A549 (cell line): ENCODE measurements at regions not wholly inside any gene's neighbourhood (a gene's known extent, or its start where the extent isn't known, plus 50 kb on each side); places are given as distances from the start of the nearest gene placed in this dataset.

Experiments
- ATAC-seq, 2 experiments: fragments of 200-7000 bp in 1 of 2; fragments of >200 bp in 1 of 2; cut with Nextera tagmentation in 1 of 2; cut with Tn5 transposase in 1 of 2; 3 replicates each; pipeline versions ENCODE4 v1.8.0 to v1.9.1; 2018 to 2020; ENCODE audit warnings: mild to moderate bottlenecking in 1 of 2, moderate library complexity in 1 of 2
- CTCF ChIA-PET: fragments of 300-600 bp; sonication (Branson Sonifier 250); formaldehyde crosslinking; extraction: SDS; loops from one replicate; lab custom pipeline; 2021; ENCODE audit warnings: antibody characterized with exemption, inconsistent platforms; lab: Yijun Ruan, JAX
- POLR2A ChIA-PET: fragments of 350-600 bp; formaldehyde crosslinking; extraction: SDS; loops from one replicate; lab custom pipeline; 2021; ENCODE audit warnings: antibody characterized with exemption, inconsistent platforms; lab: Yijun Ruan, JAX
- DNase-seq, 2 experiments: peaks; one replicate each; pipeline versions ENCODE4 v3.0.0 to v3.0.0-alpha.2; 2011 to 2016; ENCODE audit warnings: low read depth in 1 of 2, low spot score in 1 of 2
- FAIRE-seq: peaks from 2 replicates; lab custom pipeline; 2011; peaks lifted over from hg19 to GRCh38; lab: Jason Lieb, UNC
- H3K27ac ChIP-seq, 2 experiments: fragments of >200 bp; sonication (Bioruptor Twin); formaldehyde crosslinking; 3 replicates each; pipeline ENCODE4 v1.5.1; 2016 to 2017
- H3K4me1 ChIP-seq: fragments of >200 bp; sonication (Bioruptor Twin); formaldehyde crosslinking; 3 replicates; pipeline ENCODE4 v1.6.1; 2016
- H3K4me2 ChIP-seq: fragments of >200 bp; sonication (Bioruptor Twin); formaldehyde crosslinking; 3 replicates; pipeline ENCODE4 v1.6.1; 2016
- H3K4me3 ChIP-seq: fragments of >200 bp; sonication (Bioruptor Twin); formaldehyde crosslinking; 3 replicates; pipeline ENCODE4 v1.5.1; 2016
- H3K9me3 ChIP-seq: fragments of >200 bp; sonication (Bioruptor Twin); formaldehyde crosslinking; 3 replicates; pipeline ENCODE4 v1.6.1; 2016
- BCL3 ChIP-seq: fragments of >200 bp; sonication (Bioruptor Twin); formaldehyde crosslinking; IDR thresholded peaks from 3 replicates; pipeline ENCODE4 v1.6.1; 2016
- BHLHE40 ChIP-seq: IDR thresholded peaks from 2 replicates; pipeline ENCODE4 v1.6.1; 2012; ENCODE audit warnings: low read depth, low read length, inconsistent platforms
- CBX2 ChIP-seq: fragments of 200-600 bp; sonication (generic); IDR thresholded peaks from 2 replicates; pipeline ENCODE4 v1.6.1; 2016; ENCODE audit warnings: low read depth, mild to moderate bottlenecking, borderline replicate concordance
- CTCF ChIP-seq: fragments of >200 bp; sonication (Bioruptor Twin); formaldehyde crosslinking; IDR thresholded peaks from 3 replicates; pipeline ENCODE4 v1.5.1; 2016
- FOSB ChIP-seq: fragments of 250-450 bp; sonication (Bioruptor Pico); IDR thresholded peaks from 2 replicates; pipeline ENCODE4 v1.5.0; 2020; ENCODE audit warnings: mild to moderate bottlenecking, moderate library complexity
- HES2 ChIP-seq: fragments of >200 bp; sonication (Bioruptor Twin); formaldehyde crosslinking; IDR thresholded peaks from 2 replicates; pipeline ENCODE4 v1.6.1; 2016
- HEYL ChIP-seq: fragments of 250-450 bp; sonication (Bioruptor Pico); IDR thresholded peaks from 2 replicates; pipeline ENCODE4 v1.8.0; 2021; ENCODE audit warnings: mild to moderate bottlenecking, moderate library complexity
- HOXB5 ChIP-seq: fragments of 250-450 bp; sonication (Bioruptor Pico); IDR thresholded peaks from 2 replicates; pipeline ENCODE4 v1.5.0; 2020; ENCODE audit warnings: mild to moderate bottlenecking, moderate library complexity
- KDM1A ChIP-seq: fragments of 200-600 bp; sonication (generic); IDR thresholded peaks from 2 replicates; pipeline ENCODE4 v1.6.1; 2016; ENCODE audit warnings: low read depth, mild to moderate bottlenecking
- NPAS2 ChIP-seq: fragments of 250-450 bp; sonication (Bioruptor Pico); IDR thresholded peaks from 2 replicates; pipeline ENCODE4 v1.8.0; 2022; ENCODE audit warnings: mild to moderate bottlenecking, moderate library complexity, borderline replicate concordance
- PHF8 ChIP-seq: fragments of 200-600 bp; sonication (generic); IDR thresholded peaks from 2 replicates; pipeline ENCODE4 v1.6.1; 2016; ENCODE audit warnings: low read depth, mild to moderate bottlenecking, antibody characterized with exemption, moderate library complexity, borderline replicate concordance
- REST ChIP-seq: fragments of 200-600 bp; sonication (generic); IDR thresholded peaks from 2 replicates; pipeline ENCODE4 v1.6.1; 2016; ENCODE audit warnings: antibody characterized with exemption, mild to moderate bottlenecking, moderate library complexity
- SMC3 ChIP-seq: fragments of >200 bp; sonication (Bioruptor Twin); formaldehyde crosslinking; IDR thresholded peaks from 3 replicates; pipeline ENCODE4 v1.6.1; 2018; ENCODE audit warnings: inconsistent platforms
- TFCP2L1 ChIP-seq: fragments of 250-450 bp; sonication (Bioruptor Pico); IDR thresholded peaks from 2 replicates; pipeline ENCODE4 v1.5.0; 2021; ENCODE audit warnings: mild to moderate bottlenecking
- ZFP36 ChIP-seq: fragments of 450-650 bp; IDR thresholded peaks from 2 replicates; pipeline ENCODE4 v1.6.1; 2014; ENCODE audit warnings: borderline replicate concordance; ENCODE audit not compliant: partially characterized antibody
- ZSCAN20 ChIP-seq: fragments of 250-450 bp; sonication (Bioruptor Pico); IDR thresholded peaks from 2 replicates; pipeline ENCODE4 v1.8.0; 2022; ENCODE audit warnings: mild to moderate bottlenecking, moderate library complexity
- WGBS: methylation state at CpG from one replicate; pipeline ENCODE4 v1.1.6; 2017; ENCODE audit errors: missing lambda C conversion rate; 5-methylcytosine and 5-hydroxymethylcytosine counted together

GRCh38 chr6:74117113-74117512, 421.1 kb downstream of the CD109 start:
- CTCF ChIA-PET: no interaction called here

GRCh38 chr6:74115674-74116073, 419.7 kb downstream of the CD109 start:
- Histone ChIP-seq H3K4me2 (no peak overlapping the region), H3K9me3 (no peaks in the 10 kb centered on the region), H3K4me1 (no peaks in the 10 kb centered on the region), H3K27ac (no peak overlapping the region), H3K4me3 (no peak overlapping the region)
- 8% methylated on average over 3 of the region's 3 CpGs for WGBS
- no peak for FAIRE-seq
- ATAC-seq: no peak
- ChIA-PET CTCF (interaction anchor here (1.0 kb wide), 1 partner anchor 22 kb away, joined by 4 read pairs; no protein-coding TSS in a partner anchor), POLR2A (no interaction called here)
- TF ChIP-seq CTCF (no peak), TFCP2L1 (CRISPR knock-in tag) (no peak), FOSB (CRISPR knock-in tag) (no peak), CBX2 (no peak), BCL3 (no peak), HES2 (no peak), HOXB5 (CRISPR knock-in tag) (no peak), HEYL (CRISPR knock-in tag) (no peak), PHF8 (no peak), ZFP36 (no peak), NPAS2 (CRISPR knock-in tag) (no peak), KDM1A (no peak), BHLHE40 (no peak), SMC3 (no peak), ZSCAN20 (CRISPR knock-in tag) (no peak)
- DNase-seq: no peak

More at GRCh38 chr6:74117113-74117512, 421.1 kb downstream of the CD109 start:
- no peak for TF ChIP-seq SMC3
- TF ChIP-seq BHLHE40: no peak
- TF ChIP-seq REST: no peak
- TF ChIP-seq BCL3: no peak
- POLR2A ChIA-PET: no interaction called here
- DNase-seq (no peak), FAIRE-seq (no peak), ATAC-seq (no peak)
- Histone ChIP-seq H3K4me2 (no peak overlapping the region), H3K4me3 (no peak overlapping the region), H3K27ac (no peak overlapping the region), H3K9me3 (no peaks in the 10 kb centered on the region), H3K4me1 (no peaks in the 10 kb centered on the region)
- 50% methylated on average over 1 of the region's 1 CpG for WGBS
